Fibroblast of skin of right quadriceps (primary cell): ENCODE measurements at regions not wholly inside any gene's neighbourhood (a gene's known extent, or its start where the extent isn't known, plus 50 kb on each side); places are given as distances from the start of the nearest gene placed in this dataset.

ENCODE experiments used
- DNase-seq: peaks from one replicate; pipeline ENCODE4 v3.0.0-alpha.2; 2013

DNA sequence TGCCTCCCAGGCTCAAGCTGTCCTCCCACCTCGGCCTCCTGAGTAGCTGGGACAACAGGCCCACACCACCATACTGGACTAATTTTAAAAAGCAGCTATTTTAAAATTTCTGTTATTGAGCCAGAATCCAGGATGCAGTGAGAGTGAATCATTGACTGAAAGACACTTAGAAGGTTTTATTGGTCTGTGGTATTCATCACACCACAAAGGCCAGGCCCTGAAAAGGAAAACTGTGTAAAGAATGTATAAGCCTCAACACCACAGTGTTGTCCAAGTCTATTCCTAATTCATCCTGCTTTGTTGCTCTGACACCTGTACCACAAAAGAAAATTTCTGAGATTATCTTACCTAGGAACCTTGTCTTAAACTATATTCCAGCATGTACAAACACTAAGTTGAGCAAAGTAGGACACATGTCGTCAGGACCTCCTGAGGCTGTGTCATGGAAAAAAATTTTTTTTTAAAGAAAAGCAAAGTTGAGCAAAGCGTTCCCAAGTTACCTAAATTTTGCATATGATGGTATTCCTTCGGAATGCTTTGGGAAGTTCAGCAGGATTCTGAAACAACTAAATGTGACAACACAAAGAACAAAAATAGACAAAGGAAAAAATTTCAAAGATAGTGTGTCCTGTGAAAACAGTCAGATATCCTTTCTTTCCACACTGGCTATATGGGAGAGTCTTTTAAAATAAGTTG is 129.6 kb upstream of the MKLN1 start:
- peak; percentile 83 for DNase-seq

- DNase-seq = no peak
Measured at GRCh38 chr7:131202451-131202850, 125.2 kb upstream of the MKLN1 start.

- no peak for DNase-seq
Measured at GRCh38 chr7:131203291-131203976, 124.2 kb upstream of the MKLN1 start.

DNA sequence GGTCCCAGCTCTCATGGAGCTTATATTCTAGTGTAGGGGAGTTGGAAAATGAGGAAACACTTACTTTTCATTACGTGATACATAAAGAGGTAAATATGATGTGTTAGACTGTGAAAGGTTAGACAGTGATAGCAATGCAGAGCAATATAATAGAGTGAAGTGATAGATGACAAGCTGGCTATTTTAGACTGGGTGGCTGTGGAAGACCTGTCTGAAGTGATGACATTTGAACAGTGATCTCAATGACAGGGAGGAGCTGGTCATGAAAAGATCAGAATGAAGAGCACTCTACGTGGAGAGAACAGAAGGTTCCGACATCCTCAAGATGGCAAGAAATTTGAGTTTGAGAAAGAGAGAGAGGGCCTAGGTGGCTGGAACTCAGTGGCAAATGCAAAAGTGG is 118.9 kb upstream of the MKLN1 start:
- no peak for DNase-seq

DNA sequence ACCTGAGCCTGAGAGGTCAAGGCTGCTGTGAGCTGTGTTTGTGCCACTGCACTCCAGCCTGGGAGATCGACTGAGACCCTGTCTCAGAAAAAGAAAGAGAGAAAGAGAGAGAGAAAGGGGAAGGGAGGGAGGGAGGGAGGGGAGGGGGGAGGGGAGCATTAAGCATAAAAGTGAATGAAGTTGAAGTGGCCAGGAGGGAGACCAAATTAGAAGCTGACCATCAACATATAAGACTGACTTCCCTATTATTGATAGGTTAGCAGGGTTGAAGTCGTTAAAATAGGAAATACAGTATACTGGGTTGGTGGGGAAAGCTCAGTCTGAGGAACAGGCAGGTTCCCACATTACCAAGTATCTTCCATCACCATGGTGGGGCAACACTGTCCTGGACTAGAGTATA is 117.1 kb upstream of the MKLN1 start:
- no peak for DNase-seq

GRCh38 chr7:131211500-131211899 is 116.2 kb upstream of the MKLN1 start:
- no peak for DNase-seq

- peak; percentile 28 for DNase-seq
Measured at GRCh38 chr7:131212114-131212513, 115.6 kb upstream of the MKLN1 start.

- DNase-seq = no peak
Measured at GRCh38 chr7:131218727-131219128, 108.9 kb upstream of the MKLN1 start.

DNA sequence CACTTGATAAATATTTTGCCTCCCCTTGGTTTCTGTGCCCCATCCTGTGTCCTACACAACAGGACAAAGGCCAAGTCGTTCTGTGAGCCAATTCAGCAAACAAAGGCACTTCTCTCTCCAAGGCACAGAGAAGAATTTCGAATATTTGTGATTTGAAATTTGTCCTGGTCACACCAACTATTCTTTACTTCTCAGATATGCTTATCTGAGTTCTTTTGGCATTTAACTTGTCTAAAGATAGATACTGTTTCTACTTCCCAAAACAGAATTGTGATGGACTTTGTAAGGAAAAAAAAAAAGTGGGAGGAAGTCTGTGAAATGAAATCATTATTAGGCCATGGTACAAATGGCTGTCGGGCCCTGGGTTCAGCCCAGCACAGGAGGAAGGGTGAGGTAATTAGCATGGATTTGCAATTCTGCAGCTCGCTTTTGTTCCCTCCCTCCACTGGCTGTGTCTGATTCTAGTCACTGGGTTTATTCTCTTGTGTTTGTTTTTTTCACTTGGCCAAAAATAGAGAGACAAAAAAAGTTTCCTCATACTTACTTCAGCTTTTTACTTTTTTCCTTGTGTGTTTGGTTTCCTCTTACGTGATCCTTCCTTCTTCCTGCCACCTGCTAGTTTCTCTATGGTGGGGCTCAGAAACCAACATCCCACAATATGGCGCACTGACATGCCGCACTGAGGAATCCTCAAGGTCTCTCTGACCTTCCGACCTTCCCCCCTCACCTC is 108.2 kb upstream of the MKLN1 start:
- no peak for DNase-seq

DNA sequence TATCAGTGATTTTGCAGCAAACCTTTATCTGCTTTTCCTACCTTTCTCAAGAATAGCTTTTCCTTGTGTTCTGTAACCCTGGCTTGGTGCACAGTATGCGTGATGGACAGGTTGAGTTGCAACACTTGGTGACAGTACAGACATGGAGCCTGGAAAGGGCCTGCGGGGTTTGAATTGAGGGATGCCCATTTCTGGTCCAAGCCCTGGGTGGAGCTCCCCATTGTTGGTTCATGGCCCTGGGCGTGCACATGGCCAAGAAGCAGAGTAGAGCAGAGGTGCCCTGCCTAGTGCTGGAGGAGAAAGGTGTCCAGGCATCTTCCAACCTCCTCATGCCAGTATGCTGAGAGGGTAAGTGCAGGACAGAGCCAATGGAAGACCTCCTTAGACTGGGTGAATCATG is 106.6 kb upstream of the MKLN1 start:
- DNase-seq = no peak

GRCh38 chr7:131222171-131222570 is 105.5 kb upstream of the MKLN1 start:
- no peak for DNase-seq

DNA sequence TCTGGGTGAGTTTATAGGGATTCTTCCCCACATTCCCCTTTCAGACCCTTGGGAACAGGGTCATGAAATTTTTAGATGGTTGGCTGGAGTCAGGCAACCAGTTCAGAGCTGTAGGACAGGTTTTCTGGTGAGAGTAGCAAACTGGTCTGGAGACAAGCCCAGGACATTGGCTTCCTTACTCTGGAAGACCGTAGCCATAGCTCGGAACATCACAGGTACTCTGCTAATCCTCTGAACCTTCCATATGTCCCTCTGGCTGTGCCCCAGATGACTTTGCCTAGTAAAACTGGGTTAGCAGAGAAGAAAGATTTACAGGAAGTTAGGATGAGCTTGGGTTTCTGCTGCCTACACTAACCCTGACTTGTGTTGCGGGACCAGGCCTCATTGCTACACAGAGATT is 104.5 kb upstream of the MKLN1 start:
- DNase-seq = no peak

DNA sequence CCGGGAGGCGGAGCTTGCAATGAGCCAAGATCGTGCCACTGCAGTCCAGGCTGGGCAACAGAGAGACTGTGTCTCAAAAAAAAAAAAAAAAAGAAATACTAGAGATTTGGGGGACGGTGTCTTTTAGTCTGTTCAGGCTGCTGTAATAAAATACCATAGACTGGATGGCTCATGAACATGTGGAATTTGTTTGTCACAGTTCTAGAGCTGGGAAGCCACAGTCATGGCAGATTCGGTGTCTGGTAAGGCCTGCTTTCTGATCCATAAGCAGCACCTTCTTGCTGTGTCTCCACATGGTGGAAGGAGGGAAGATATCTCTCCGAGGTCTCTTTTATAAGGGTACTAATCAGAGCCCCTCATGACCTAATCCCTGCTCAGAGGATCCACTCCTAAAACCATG is 102.7 kb upstream of the MKLN1 start:
- no peak for DNase-seq

DNA sequence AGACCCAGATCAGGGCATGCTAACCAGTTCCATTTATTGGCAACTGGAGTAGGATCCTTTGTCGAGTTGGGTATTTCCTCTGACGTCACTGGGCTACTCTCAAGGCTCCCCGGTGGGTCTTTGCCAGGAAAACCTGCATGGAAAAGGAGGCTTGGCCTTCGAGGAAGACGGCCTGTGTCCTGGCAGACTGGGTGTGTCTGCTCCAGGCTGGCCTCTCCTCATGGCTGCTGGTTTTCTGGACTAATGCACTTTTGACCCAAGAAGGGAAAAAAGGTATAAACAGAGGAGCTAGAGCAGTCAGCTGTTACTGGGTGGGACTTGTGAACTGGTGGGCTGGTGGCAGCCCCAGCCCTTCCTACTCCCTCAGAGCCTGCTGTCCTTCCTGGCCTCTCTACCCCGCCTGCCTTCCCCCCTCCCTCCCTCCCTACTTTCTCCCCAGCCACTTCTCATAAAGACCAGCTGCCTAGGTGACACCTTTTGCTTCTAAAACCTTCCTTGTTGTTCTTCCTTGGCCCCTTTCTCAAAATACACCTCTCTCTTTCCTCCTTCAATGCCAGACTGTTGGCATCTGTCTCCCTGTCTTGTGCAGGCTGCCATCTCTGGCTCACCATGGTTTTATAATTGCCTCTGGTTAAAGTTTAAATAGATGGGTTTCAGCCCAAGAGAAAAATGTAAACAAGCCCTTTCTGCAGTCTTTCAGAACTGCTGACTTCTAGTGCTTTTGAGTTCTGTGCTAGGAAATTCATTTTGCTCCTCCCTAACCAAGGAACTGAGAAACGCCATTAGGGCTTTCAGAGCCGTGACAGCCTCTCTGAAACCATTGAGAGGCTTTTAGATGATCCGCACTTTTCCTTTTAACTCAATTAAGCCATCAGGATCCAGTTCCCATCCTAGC is 101.8 kb upstream of the MKLN1 start:
- peak; percentile 40 for DNase-seq

DNA sequence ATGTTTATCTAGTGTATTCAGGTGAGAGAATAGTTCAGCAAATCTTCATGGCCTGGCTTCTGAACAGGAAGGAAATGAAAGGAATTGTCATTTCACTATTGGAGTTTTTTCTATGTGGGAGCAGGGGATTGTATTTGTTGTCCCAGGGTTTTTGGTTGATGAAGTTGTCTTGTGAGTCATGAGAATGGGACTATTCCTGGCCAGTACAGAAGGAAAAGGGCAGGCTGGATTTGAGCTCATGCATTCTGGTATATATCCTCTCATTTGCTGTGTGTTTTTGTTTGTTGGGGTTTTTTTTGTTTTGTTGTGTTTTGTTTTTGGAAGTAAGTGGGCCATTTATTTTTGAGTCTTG is 101.2 kb upstream of the MKLN1 start:
- DNase-seq = no peak

DNA sequence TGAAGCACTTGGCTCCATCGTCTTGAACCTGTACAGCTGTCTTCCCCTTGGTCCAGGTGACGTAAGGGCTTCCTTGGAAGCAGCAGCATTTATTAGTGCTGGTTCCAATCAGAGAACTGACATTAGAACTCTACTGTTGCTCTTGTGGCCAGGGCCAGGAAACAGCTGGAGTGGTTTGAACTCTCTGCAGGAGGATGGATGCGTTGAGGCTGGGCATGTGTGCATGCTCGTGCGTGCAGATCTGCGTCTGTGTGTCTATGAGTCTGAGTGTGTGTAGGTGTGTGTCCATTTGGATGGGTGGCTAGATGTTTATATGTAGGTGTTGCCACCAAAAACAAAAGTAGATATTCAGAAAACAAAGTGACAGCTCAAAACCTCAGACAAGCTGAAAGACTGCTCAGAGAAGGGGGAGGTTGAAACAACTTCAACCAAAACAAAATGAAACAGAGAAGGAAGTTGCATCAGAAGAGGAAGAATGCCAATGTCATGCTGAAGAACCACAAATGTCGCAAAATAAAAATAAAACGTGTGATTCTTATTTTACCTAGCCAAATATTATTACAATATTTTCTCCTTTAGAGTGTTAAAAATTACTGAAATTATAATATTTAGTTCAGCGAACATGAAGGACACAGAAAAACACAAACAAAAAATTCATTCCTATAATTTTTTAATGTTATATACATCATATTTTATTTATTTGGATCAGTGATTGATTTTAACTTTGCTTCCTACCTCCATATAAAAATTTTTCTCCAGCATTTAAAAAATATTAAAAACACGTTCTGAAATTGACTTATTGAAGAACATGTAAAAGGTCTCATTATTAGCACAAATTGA is 96.1 kb upstream of the MKLN1 start:
- DNase-seq = peak; percentile 70

GRCh38 chr7:131232768-131233167 is 94.9 kb upstream of the MKLN1 start:
- DNase-seq = no peak

DNA sequence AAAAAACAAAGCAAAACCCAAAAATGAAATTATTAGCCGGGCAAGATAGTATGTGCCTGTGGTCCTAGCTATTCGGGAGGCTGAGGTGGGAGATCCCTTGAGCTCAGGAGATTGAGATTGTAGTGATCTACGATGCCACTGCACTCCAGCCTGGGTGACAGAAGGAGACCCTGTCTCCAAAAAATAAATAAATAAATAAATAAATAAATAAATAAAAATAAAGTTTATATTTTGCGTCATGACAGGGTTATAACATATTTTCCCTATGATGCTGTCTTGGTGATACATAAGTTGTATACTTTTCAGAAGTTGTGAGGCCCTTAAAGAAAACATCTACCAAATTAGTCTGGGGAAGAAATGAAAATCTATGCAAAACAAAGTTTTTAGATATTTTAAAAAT is 94.5 kb upstream of the MKLN1 start:
- DNase-seq = no peak

DNA sequence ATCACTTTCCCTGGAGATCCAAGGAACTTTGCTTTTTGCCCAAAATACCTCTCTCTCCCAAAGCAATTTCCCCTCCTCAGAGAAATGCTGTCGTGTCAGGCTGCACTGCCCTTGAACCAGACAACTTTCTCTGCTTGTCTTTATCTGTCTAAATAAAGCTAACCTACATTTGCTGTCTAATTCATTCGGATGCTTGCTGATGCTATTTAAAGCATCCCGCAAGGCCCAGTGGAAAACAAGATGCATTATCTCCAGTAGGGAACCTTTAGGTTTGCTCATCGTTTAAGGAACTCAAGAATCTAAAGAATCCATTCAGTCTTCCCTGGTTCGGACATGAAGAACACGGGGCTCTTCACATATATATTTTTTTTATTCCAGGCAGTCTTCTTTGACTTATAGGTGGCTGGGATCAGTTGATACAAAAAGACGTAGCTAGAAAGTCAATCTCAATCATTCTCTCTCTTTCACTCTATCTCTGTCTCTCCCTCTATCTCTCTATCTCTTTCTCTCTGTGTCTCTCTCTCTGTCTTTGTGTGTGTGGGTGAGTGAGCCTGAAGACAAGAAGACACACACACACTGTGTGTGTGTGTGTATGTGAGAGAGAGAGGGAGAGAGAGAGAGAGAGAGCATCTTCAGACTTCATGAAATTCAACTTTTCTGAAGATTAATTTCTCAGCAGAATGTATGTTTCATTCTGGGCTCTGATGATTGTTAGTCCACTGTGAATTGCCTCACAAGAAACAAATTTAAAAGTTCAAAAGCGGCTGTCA is 92.8 kb upstream of the MKLN1 start:
- DNase-seq = peak; percentile 35

DNA sequence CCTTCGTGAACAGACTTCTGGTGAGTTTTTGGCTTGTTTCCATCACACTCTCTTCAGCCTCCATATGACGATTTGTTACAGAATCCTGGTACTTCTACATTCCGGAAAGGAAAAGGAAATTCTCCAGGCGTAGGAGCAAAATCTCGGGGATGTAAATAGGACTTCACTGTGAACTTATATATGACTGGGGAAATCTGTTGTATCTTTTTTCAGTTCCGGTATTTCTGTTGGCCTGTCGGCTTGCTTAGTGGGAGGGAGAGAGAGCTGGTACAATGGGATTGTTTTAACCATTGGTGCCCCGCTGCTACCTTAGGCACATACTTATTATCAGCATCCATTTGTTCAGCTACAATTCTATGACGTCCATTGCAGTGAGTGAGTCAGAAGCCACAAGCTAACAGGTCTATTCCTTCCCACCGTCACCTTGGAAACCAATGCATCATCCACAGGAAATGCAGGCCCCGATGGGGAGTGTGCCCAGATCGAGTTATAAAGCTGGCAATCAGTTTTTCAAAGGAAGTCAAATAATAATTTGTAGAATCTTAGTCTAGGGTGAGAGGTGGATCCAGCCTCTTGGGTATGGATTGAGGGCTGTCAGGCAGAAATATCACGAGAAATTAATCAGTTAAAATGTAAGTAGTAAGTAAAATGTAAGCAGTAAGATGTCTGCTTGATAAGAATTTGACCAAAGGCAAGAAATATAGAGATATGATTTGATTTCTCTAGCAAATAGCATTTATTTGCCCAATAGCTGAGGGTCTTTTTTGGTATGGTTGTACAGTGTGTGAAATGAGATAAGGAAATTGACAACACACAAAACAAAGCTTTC is 92.0 kb upstream of the MKLN1 start:
- DNase-seq = peak; percentile 98

- DNase-seq = no peak
Measured at GRCh38 chr7:131236318-131236672, 91.4 kb upstream of the MKLN1 start.
